Nephron (organoid): ENCODE measurements at regions not wholly inside any gene's neighbourhood (a gene's known extent, or its start where the extent isn't known, plus 50 kb on each side); places are given as distances from the start of the nearest gene placed in this dataset.

ENCODE experiments used
- H3K27ac Mint-ChIP-seq, 3 experiments: 2 replicates each; pipeline ENCODE4 v1.8.0; 2020; ENCODE audit warnings: mixed read lengths in 3 of 3, mild to moderate bottlenecking in 2 of 3, moderate library complexity in 1 of 3
- H3K27me3 Mint-ChIP-seq: 2 replicates; pipeline ENCODE4 v1.8.0; 2021; ENCODE audit warnings: low read depth, mild to moderate bottlenecking, moderate library complexity, mixed read lengths
- H3K36me3 Mint-ChIP-seq: 2 replicates; pipeline ENCODE4 v1.8.0; 2020; ENCODE audit warnings: low read depth, mixed read lengths
- H3K4me1 Mint-ChIP-seq: 2 replicates; pipeline ENCODE4 v1.8.0; 2020; ENCODE audit warnings: mixed read lengths
- H3K4me3 Mint-ChIP-seq, 3 experiments: 2 replicates each; pipeline ENCODE4 v1.8.0; 2020; ENCODE audit warnings: mild to moderate bottlenecking in 3 of 3, mixed read lengths in 3 of 3, moderate library complexity in 2 of 3
- H3K9me3 Mint-ChIP-seq: 2 replicates; pipeline ENCODE4 v1.8.0; 2020; ENCODE audit warnings: mixed read lengths
- TF ChIP-seq, protein P1 (sequence below), 3 experiments: fragments of 200-600 bp; sonication (generic); IDR thresholded peaks; one replicate each; pipeline ENCODE4 v1.5.0; 2021; ENCODE audit warnings: antibody characterized with exemption in 3 of 3; ENCODE audit not compliant: unreplicated experiment in 3 of 3

DNA sequence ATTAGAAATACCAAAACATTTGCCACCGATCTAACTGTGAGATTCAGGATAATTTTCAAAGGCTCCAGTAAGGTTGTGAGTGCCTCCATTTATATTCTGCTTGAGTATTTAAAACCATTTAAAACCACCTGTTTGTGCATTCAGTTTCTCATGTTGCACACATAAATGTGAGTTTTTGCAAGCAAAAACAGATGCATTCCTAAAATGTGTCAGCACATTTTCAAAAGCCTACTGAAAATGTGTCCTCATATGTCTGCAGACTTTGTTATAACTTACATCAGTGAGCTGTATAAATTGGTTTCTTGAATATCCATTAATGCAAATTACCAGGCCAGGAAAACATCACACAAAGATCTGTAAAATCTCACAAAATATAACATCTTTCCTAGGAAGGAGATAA, 676.6 kb upstream of the EPHA7 start:
- TF ChIP-seq, protein P1, sequence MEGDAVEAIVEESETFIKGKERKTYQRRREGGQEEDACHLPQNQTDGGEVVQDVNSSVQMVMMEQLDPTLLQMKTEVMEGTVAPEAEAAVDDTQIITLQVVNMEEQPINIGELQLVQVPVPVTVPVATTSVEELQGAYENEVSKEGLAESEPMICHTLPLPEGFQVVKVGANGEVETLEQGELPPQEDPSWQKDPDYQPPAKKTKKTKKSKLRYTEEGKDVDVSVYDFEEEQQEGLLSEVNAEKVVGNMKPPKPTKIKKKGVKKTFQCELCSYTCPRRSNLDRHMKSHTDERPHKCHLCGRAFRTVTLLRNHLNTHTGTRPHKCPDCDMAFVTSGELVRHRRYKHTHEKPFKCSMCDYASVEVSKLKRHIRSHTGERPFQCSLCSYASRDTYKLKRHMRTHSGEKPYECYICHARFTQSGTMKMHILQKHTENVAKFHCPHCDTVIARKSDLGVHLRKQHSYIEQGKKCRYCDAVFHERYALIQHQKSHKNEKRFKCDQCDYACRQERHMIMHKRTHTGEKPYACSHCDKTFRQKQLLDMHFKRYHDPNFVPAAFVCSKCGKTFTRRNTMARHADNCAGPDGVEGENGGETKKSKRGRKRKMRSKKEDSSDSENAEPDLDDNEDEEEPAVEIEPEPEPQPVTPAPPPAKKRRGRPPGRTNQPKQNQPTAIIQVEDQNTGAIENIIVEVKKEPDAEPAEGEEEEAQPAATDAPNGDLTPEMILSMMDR (IDR thresholded peaks at IDR 0.05; ENCODE audit: unreplicated experiment in 3 of 3), result no peak
- Mint-ChIP-seq H3K4me3 (no peak overlapping the region), H3K27ac (no peak overlapping the region)

DNA sequence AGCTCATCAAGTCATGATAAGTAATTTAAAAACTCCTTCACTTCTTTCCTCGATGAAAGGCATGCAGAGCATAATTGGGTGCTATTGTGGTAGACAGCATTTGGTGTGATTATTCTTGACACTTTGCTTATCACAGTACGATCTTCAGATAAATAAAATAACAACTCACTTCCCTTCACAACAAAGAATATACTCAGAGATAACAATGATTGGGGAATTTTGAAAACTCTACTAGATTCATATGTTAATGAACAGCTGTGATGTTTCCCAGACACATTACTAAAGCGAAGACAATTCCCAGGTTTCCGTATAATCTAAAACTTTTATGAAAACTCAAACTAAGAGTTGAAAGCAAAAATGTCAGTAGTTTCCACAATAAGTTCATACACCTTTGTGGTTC, 670.6 kb upstream of the EPHA7 start:
- Mint-ChIP-seq H3K9me3 (no peaks in the 10 kb centered on the region), H3K36me3 (no peaks in the 10 kb centered on the region), H3K4me3 (no peak overlapping the region), H3K27me3 (no peaks in the 10 kb centered on the region), H3K27ac (no peak overlapping the region), H3K4me1 (no peaks in the 10 kb centered on the region)
- TF ChIP-seq, protein P1 (IDR thresholded peaks at IDR 0.05; ENCODE audit: unreplicated experiment in 3 of 3), result no peak

More for the DNA sequence above, 676.6 kb upstream of the EPHA7 start:
- H3K27me3 Mint-ChIP-seq, result no peaks in the 10 kb centered on the region
- no peaks in the 10 kb centered on the region for H3K36me3 Mint-ChIP-seq
- H3K9me3 Mint-ChIP-seq, result no peaks in the 10 kb centered on the region
- no peaks in the 10 kb centered on the region for H3K4me1 Mint-ChIP-seq

DNA sequence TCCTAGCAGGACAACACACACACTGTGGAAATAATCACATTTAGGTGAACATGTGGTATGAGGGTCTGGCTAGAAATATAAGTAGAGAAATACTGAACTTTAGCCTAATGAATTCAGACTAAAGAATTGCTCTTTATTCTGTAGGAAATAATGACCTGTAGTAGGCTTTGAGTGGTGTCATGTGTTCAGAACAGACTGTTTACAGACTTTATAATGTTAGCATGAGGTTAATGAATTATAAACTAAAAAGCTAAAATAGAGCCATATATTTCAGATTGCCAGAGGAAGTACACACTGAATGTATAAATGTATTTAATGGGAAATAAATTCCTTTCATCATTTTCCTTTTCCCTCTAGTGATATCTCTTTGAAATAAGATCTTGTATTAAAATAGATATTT, 669.5 kb upstream of the EPHA7 start:
- Mint-ChIP-seq H3K27ac (no peak overlapping the region), H3K4me1 (no peaks in the 10 kb centered on the region), H3K27me3 (no peaks in the 10 kb centered on the region), H3K4me3 (no peak overlapping the region), H3K36me3 (no peaks in the 10 kb centered on the region), H3K9me3 (no peaks in the 10 kb centered on the region)
- TF ChIP-seq, protein P1 (IDR thresholded peaks at IDR 0.05; ENCODE audit: unreplicated experiment in 3 of 3), result no peak

DNA sequence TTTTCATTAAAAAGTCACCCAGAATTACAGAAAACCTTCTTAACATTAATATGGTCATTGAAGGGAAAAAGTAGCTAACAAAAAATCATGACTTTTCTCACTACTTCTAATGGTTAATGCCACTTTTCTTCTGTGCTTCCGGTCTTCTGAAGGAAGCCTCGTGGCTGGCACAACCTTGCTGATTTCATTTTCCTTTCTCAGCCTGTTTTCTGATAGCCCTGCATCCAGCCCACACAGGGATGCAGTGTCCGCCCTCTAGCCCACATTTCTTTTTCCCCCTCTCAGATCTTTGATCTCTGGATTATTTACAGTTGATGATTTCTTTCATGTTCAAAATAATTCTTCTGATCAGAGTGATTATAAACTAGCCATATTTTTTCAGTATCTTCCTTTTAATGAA, 655.4 kb upstream of the EPHA7 start:
- Mint-ChIP-seq H3K27me3 (no peaks in the 10 kb centered on the region), H3K27ac (no peak overlapping the region), H3K9me3 (no peaks in the 10 kb centered on the region), H3K36me3 (no peaks in the 10 kb centered on the region), H3K4me1 (no peaks in the 10 kb centered on the region), H3K4me3 (no peak overlapping the region)
- TF ChIP-seq, protein P1 (IDR thresholded peaks at IDR 0.05; ENCODE audit: unreplicated experiment in 3 of 3), result no peak

DNA sequence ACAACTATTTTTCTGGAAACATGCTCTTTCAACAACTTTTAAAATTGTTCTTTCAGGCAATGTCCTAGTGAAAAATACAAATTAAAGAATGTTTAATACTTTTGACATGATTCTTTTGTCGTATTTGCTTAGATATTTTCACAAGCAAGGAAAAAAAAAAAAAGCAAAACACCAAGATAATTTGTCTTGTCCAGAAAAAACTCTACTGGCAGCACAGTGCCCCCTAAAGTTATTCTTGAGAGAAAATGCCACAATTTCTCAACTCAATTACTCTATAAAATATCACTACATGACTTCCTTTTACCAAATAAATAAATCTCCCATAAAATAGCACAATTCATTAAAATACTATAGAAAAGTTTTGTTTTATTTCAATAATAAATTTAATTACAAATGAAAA, 652.5 kb upstream of the EPHA7 start:
- H3K36me3 Mint-ChIP-seq, result no peaks in the 10 kb centered on the region

DNA sequence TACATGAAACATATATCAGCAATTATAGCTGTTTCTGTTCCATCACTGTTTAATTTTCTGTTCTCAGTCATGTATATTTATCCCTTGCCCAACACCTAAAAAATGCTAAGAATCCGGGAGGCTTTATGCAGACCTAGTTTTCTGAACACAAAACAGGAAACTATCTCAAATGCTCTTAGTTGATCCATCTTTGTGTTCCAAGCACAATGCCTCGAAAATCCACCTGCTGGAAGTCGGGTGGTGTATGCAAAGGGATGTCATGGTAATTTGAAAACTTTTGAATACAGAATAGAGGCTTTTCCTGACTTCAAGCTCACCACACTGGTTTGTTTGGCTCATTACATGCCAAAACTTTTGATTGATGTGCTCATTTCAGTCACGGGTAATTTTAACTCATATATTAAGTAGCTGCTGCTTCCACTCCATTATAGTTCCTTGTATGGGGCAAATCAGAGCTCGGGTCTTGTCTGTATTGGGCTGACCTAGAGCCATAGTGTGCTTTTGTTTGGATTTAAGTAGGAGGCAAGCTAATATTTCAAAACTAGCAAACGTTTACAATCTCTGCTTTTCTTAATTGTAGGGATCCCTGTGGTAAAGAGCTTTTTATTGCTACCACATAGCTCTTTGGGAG, 646.5 kb upstream of the EPHA7 start:
- H3K9me3 Mint-ChIP-seq, result no peaks in the 10 kb centered on the region
- no peaks in the 10 kb centered on the region for H3K4me1 Mint-ChIP-seq
- peak overlapping the region in 1 of 3 experiments; percentile 18 for H3K27ac Mint-ChIP-seq
- TF ChIP-seq, protein P1 (IDR thresholded peaks at IDR 0.05; ENCODE audit: unreplicated experiment in 3 of 3), result no peak
- no peak overlapping the region for H3K4me3 Mint-ChIP-seq
- no peaks in the 10 kb centered on the region for H3K36me3 Mint-ChIP-seq
- H3K27me3 Mint-ChIP-seq, result no peaks in the 10 kb centered on the region

More for the DNA sequence above, 652.5 kb upstream of the EPHA7 start:
- Mint-ChIP-seq H3K4me3 (no peak overlapping the region), H3K9me3 (no peaks in the 10 kb centered on the region), H3K27me3 (no peaks in the 10 kb centered on the region), H3K4me1 (no peaks in the 10 kb centered on the region), H3K27ac (no peak overlapping the region)
- TF ChIP-seq, protein P1 (IDR thresholded peaks at IDR 0.05; ENCODE audit: unreplicated experiment in 3 of 3), result peak; percentile 22 to 51 (median 27)
